HL-60 (cell line): ENCODE measurements at regions not wholly inside any gene's neighbourhood (a gene's known extent, or its start where the extent isn't known, plus 50 kb on each side); places are given as distances from the start of the nearest gene placed in this dataset.

Experiments used
- DNase-seq, 2 experiments: peaks; one replicate each; pipeline ENCODE4 v3.0.0-alpha.2; 2010 to 2020; ENCODE audit warnings: low read depth in 1 of 2, low spot score in 1 of 2
- H3K27ac ChIP-seq: fragments of 250-450 bp; sonication (Bioruptor Pico); replicated peaks from 2 replicates; pipeline ENCODE4 v1.5.1; 2020; ENCODE audit warnings: mild to moderate bottlenecking, moderate library complexity
- H3K27me3 ChIP-seq: fragments of 250-450 bp; sonication (Bioruptor Pico); 2 replicates; pipeline ENCODE4 v1.5.1; 2021; ENCODE audit warnings: mild to moderate bottlenecking, moderate library complexity; ENCODE audit not compliant: insufficient read depth, poor library complexity, severe bottlenecking
- H3K4me3 ChIP-seq: replicated peaks from 2 replicates; pipeline ENCODE4 v1.5.1; 2011; ENCODE audit warnings: mild to moderate bottlenecking, control low read depth, low read length; ENCODE audit not compliant: insufficient read depth
- GABPA ChIP-seq: IDR thresholded peaks from 2 replicates; pipeline ENCODE4 v1.6.1; 2012; ENCODE audit warnings: low read depth
- POLR2AphosphoS5 ChIP-seq: IDR thresholded peaks from 2 replicates; pipeline ENCODE4 v1.6.1; 2012; ENCODE audit warnings: low read depth
- REST ChIP-seq: IDR thresholded peaks from 2 replicates; pipeline ENCODE4 v1.6.1; 2012; ENCODE audit warnings: low read depth; ENCODE audit not compliant: insufficient replicate concordance
- SPI1 ChIP-seq: IDR thresholded peaks from 2 replicates; pipeline ENCODE4 v1.6.1; 2012; ENCODE audit warnings: low read depth, mild to moderate bottlenecking, borderline replicate concordance
- TF ChIP-seq, protein P1 (sequence below): IDR thresholded peaks from one replicate; pipeline ENCODE4 v1.5.1; 2011; ENCODE audit warnings: low read length, control low read depth, inconsistent platforms; ENCODE audit not compliant: insufficient read depth

- Histone ChIP-seq H3K27ac (no peak overlapping the region), H3K4me3 (no peak overlapping the region), H3K27me3 (no peaks in the 10 kb centered on the region)
- no peak for TF ChIP-seq GABPA
- TF ChIP-seq POLR2AphosphoS5, result no peak
- no peak for TF ChIP-seq REST
- TF ChIP-seq, protein P1, sequence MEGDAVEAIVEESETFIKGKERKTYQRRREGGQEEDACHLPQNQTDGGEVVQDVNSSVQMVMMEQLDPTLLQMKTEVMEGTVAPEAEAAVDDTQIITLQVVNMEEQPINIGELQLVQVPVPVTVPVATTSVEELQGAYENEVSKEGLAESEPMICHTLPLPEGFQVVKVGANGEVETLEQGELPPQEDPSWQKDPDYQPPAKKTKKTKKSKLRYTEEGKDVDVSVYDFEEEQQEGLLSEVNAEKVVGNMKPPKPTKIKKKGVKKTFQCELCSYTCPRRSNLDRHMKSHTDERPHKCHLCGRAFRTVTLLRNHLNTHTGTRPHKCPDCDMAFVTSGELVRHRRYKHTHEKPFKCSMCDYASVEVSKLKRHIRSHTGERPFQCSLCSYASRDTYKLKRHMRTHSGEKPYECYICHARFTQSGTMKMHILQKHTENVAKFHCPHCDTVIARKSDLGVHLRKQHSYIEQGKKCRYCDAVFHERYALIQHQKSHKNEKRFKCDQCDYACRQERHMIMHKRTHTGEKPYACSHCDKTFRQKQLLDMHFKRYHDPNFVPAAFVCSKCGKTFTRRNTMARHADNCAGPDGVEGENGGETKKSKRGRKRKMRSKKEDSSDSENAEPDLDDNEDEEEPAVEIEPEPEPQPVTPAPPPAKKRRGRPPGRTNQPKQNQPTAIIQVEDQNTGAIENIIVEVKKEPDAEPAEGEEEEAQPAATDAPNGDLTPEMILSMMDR, result no peak
- no peak for TF ChIP-seq SPI1
- DNase-seq, result no peak
Observed at GRCh38 chr2:19736191-19736831, 165.5 kb downstream of the TTC32 start.

DNA sequence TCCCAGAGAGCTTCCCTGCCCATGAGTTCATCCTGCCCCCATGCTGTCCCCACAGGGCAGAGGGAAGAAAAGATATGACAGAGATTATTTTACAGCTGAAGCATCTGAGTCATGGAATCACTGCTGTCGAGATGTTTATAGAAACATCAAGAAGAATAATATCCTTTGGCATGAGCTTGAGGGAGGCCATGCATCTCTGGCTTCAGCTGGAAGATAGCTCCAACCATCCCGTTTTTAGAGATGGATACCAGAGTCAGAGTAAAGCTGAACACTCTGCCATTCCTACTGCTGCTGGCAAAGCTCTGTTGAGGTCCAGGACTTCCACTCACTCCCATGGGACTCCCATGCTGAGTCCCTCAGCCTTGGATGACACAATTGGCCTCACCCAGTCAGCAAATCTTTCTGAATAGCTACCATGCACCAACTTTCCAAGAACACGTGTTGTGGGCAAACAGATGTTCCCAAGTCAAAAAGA is 167.8 kb downstream of the TTC32 start:
- no peak for DNase-seq
- no peak overlapping the region for H3K27ac ChIP-seq
- TF ChIP-seq, protein P1, result no peak
- TF ChIP-seq SPI1, result no peak
- TF ChIP-seq REST, result no peak
- TF ChIP-seq POLR2AphosphoS5, result no peak
- TF ChIP-seq GABPA, result no peak
- no peak overlapping the region for H3K4me3 ChIP-seq
- no peaks in the 10 kb centered on the region for H3K27me3 ChIP-seq

DNA sequence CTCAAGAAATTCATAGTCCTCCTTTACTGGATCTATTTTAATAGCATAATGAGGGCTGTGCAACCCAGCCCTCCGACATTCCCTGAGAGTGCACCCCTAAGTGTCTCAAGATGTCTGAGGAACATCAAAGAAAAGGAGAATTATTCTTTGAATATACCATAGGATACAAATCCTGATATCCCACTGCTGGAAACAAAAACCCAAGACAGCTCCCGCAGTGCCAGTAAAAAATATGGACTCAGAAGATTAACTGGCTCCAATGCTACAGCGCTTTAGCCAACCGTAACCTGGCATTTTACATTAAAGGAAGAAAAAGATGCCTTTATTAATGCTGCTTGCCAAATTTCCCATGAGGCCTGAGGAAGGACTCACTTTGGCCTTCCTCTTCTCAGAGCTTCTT is 168.4 kb downstream of the TTC32 start:
- no peak for TF ChIP-seq POLR2AphosphoS5
- no peak for TF ChIP-seq REST
- TF ChIP-seq, protein P1, result no peak
- TF ChIP-seq GABPA, result no peak
- TF ChIP-seq SPI1, result no peak
- no peak for DNase-seq
- no peak overlapping the region for H3K27ac ChIP-seq
- H3K27me3 ChIP-seq, result no peaks in the 10 kb centered on the region
- no peak overlapping the region for H3K4me3 ChIP-seq
